Cerebellar cortex (tissue), 1 donor: ENCODE measurements at regions not wholly inside any gene's neighbourhood (a gene's known extent, or its start where the extent isn't known, plus 50 kb on each side); places are given as distances from the start of the nearest gene placed in this dataset.

Experiments
- DNase-seq: peaks from one replicate; pipeline ENCODE4 v3.0.0-alpha.2; 2015; ENCODE audit warnings: low spot score

GRCh38 chr3:161156936-161157335, 51.8 kb upstream of the B3GALNT1 start:
- DNase-seq, result no peak

- DNase-seq, result no peak
Measured at GRCh38 chr3:161161603-161162002, 56.5 kb upstream of the B3GALNT1 start.

- DNase-seq, result no peak
Measured at GRCh38 chr3:161163297-161163696, 57.8 kb upstream of the NMD3 start.

- no peak for DNase-seq
Measured at GRCh38 chr3:161166051-161166450, 55.1 kb upstream of the NMD3 start.

- peak; percentile 7 for DNase-seq
Measured at GRCh38 chr3:161171113-161171512, 50.0 kb upstream of the NMD3 start.
